SK-N-SH (cell line): ENCODE measurements at regions not wholly inside any gene's neighbourhood (a gene's known extent, or its start where the extent isn't known, plus 50 kb on each side); places are given as distances from the start of the nearest gene placed in this dataset.

Source experiments
- CTCF ChIP-seq: fragments of 200-600 bp; sonication (generic); IDR thresholded peaks from 2 replicates; pipeline ENCODE4 v1.6.1; 2017; ENCODE audit warnings: antibody characterized with exemption, mild to moderate bottlenecking, moderate library complexity
- EP300 ChIP-seq, 2 experiments: IDR thresholded peaks; 2 replicates each; pipeline versions ENCODE4 v1.4.0 to v1.6.1; 2012; ENCODE audit warnings: borderline replicate concordance in 1 of 2, low read depth in 1 of 2, low read length in 1 of 2
- EZH2phosphoT487 ChIP-seq: fragments of 200-600 bp; sonication (generic); IDR thresholded peaks from 2 replicates; pipeline ENCODE4 v1.6.1; 2017; ENCODE audit warnings: low read depth, mixed run types, mild to moderate bottlenecking, antibody characterized with exemption, moderate library complexity, borderline replicate concordance
- RAD21 ChIP-seq: IDR thresholded peaks from 2 replicates; pipeline ENCODE4 v1.6.1; 2012; ENCODE audit warnings: mild to moderate bottlenecking, low read length
- TAF1 ChIP-seq: IDR thresholded peaks from 2 replicates; pipeline ENCODE4 v1.6.1; 2012; ENCODE audit warnings: low read depth, mild to moderate bottlenecking, low read length, moderate library complexity, borderline replicate concordance
- TF ChIP-seq, protein P1 (sequence below): IDR thresholded peaks from 2 replicates; pipeline ENCODE4; 2012

DNA sequence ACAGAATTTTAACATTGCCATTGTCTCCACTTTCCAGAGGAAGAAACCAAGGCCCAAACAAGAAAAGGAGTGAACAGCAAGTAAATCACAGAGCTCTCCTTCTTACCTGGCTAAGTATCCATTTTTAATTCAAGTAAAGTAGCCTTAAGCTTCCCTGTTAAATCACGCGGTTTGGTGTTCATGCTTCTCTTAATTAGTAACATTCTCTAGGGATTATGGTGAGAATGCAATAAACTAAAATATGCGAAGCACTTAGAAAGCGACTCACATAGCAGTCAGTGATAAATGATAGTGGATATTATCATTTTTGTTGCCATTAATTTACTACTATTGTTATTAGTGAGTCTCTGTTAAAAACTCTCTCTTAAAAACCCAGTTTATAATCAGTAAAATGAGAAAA, 630.5 kb upstream of the TMPRSS15 start:
- no peak for TF ChIP-seq CTCF
- no peak for TF ChIP-seq EP300 (IDR thresholded peaks at IDR 0.05; ENCODE audit: borderline replicate concordance in 1 of 2, low read depth in 1 of 2, low read length in 1 of 2)
- TF ChIP-seq EZH2phosphoT487: no peak
- TF ChIP-seq RAD21: no peak
- TF ChIP-seq, protein P1, sequence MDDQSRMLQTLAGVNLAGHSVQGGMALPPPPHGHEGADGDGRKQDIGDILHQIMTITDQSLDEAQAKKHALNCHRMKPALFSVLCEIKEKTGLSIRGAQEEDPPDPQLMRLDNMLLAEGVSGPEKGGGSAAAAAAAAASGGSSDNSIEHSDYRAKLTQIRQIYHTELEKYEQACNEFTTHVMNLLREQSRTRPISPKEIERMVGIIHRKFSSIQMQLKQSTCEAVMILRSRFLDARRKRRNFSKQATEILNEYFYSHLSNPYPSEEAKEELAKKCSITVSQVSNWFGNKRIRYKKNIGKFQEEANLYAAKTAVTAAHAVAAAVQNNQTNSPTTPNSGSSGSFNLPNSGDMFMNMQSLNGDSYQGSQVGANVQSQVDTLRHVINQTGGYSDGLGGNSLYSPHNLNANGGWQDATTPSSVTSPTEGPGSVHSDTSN: no peak
- TF ChIP-seq TAF1: no peak
